Peyer's patch (tissue), 4 donors: ENCODE measurements at regions not wholly inside any gene's neighbourhood (a gene's known extent, or its start where the extent isn't known, plus 50 kb on each side); places are given as distances from the start of the nearest gene placed in this dataset.
"Not testable (repeated sequence)": the region's sequence is repeated elsewhere in the genome, so short reads cannot be mapped to it uniquely, and the experiment has no call there.

Experiments
- DNase-seq, 3 donors: peaks; one replicate each; pipeline ENCODE4 v3.0.0-alpha.2; 2017 to 2019
- H3K27ac ChIP-seq, 4 donors: fragments of 200-600 bp; sonication (generic); one replicate each; pipeline ENCODE4 v1.5.1; 2016 to 2019
- H3K27me3 ChIP-seq, 2 donors: fragments of 200-600 bp; sonication (generic); one replicate each; pipeline ENCODE4 v1.5.1; 2019
- H3K36me3 ChIP-seq, 3 donors: fragments of 200-600 bp; sonication (generic); one replicate each; pipeline ENCODE4 v1.5.1; 2016 to 2019
- H3K4me1 ChIP-seq, 4 donors: fragments of 200-600 bp; sonication (generic); one replicate each; pipeline ENCODE4 v1.5.1; 2016 to 2019
- H3K4me3 ChIP-seq, 4 donors: fragments of 200-600 bp; sonication (generic); 1 replicate in 3 of 4; 2 replicates in 1 of 4; pipeline ENCODE4 v1.5.1; 2016 to 2019; ENCODE audit warnings: mild to moderate bottlenecking in 1 of 4
- H3K9me3 ChIP-seq, 4 donors: fragments of 200-600 bp; sonication (generic); one replicate each; pipeline ENCODE4 v1.5.1; 2016 to 2019; ENCODE audit warnings: mild to moderate bottlenecking in 1 of 4
- POLR2A ChIP-seq, 2 donors: fragments of 450-650 bp; IDR thresholded peaks; one replicate each; pipeline ENCODE4 v1.5.1; 2017; ENCODE audit warnings: antibody characterized with exemption in 2 of 2, mild to moderate bottlenecking in 2 of 2, moderate library complexity in 2 of 2
- TF ChIP-seq, protein P1 (sequence below), 6 experiments: fragments of 450-650 bp in 4 of 6; fragments of 200-600 bp in 2 of 6; sonication (generic) in 1 of 6; IDR thresholded peaks; one replicate each; pipeline ENCODE4 v1.5.1; 2017 to 2019; ENCODE audit warnings: antibody characterized with exemption in 6 of 6, mild to moderate bottlenecking in 3 of 6, moderate library complexity in 1 of 6

- H3K27me3 ChIP-seq, result no peaks in the 10 kb centered on the region
- TF ChIP-seq POLR2A (IDR thresholded peaks at IDR 0.05), result no peak
- TF ChIP-seq, protein P1, sequence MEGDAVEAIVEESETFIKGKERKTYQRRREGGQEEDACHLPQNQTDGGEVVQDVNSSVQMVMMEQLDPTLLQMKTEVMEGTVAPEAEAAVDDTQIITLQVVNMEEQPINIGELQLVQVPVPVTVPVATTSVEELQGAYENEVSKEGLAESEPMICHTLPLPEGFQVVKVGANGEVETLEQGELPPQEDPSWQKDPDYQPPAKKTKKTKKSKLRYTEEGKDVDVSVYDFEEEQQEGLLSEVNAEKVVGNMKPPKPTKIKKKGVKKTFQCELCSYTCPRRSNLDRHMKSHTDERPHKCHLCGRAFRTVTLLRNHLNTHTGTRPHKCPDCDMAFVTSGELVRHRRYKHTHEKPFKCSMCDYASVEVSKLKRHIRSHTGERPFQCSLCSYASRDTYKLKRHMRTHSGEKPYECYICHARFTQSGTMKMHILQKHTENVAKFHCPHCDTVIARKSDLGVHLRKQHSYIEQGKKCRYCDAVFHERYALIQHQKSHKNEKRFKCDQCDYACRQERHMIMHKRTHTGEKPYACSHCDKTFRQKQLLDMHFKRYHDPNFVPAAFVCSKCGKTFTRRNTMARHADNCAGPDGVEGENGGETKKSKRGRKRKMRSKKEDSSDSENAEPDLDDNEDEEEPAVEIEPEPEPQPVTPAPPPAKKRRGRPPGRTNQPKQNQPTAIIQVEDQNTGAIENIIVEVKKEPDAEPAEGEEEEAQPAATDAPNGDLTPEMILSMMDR (IDR thresholded peaks at IDR 0.05), result no peak
- no peaks in the 10 kb centered on the region for H3K4me1 ChIP-seq
- DNase-seq, result no peak
- H3K9me3 ChIP-seq, result no peaks in the 10 kb centered on the region
- H3K36me3 ChIP-seq, result no peaks in the 10 kb centered on the region
- H3K27ac ChIP-seq, result no peak overlapping the region
- H3K4me3 ChIP-seq, result no peak overlapping the region
Measured at GRCh38 chr5:40202814-40203440, 476.8 kb upstream of the PTGER4 start.

DNA sequence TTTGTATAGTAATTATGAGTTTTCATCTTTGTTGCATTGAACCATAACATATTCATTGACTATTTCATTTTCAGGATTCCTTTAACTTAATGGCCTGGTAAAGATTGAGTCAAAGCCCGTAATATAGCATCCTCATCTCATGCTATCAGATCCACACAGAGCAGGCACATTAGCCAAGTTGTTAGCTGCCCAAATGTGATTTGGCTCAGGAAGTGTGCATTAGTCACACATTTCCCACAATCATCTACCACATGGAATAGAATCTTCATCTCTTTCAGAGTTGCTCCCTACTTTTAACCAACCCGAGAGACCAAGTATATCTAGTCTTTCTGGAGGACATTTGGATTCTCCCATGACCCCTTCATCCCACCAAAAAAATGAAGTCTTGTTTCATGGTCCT, 481.0 kb upstream of the PTGER4 start:
- no peak for TF ChIP-seq POLR2A (IDR thresholded peaks at IDR 0.05)
- TF ChIP-seq, protein P1 (IDR thresholded peaks at IDR 0.05), result no peak
- no peak for DNase-seq
- no peaks in the 10 kb centered on the region for H3K36me3 ChIP-seq
- H3K9me3 ChIP-seq, result no peaks in the 10 kb centered on the region
- no peaks in the 10 kb centered on the region for H3K27me3 ChIP-seq
- H3K27ac ChIP-seq, result no peak overlapping the region
- no peaks in the 10 kb centered on the region for H3K4me1 ChIP-seq
- H3K4me3 ChIP-seq, result no peak overlapping the region

DNA sequence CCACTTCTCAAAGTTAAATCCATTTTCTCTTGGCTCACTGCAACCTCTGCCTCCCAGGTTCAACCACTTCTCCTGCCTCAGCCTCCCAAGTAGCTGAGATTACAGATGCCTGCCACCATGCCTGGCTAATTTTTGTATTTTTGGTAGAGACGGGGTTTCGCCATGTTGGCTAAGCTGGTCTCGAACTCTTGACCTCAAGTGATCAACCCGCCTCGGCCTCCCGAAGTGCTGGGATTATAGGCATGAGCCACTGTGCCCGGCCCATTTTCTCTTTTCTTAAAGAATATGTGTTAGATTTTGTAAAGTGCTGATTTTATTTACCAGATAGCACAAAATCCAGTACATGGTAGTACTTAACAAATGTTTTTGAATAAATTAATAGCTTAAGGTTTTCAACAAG, 484.1 kb upstream of the PTGER4 start:
- not testable (repeated sequence) for H3K27ac ChIP-seq, H3K4me1 ChIP-seq, H3K27me3 ChIP-seq

DNA sequence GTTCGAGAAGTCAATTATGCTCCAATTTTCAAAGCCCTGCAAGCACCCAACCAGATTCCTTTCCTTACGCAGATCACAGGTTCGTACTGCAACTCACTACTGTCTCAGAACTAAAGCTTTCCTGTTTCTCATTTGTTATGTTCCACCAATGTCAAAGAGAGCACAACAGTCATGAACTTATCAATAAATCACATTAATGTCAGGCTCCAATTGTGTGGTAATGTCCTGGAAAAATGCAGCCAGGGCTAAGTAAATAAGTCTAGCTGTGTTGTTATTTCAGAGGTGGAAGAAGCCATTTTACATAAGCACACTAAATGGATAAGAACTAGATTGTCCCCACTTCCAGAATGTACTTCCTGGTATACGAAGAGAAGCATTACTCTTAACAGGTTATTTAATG, 488.6 kb upstream of the PTGER4 start:
- Histone ChIP-seq H3K27ac (no peak overlapping the region), H3K27me3 (no peaks in the 10 kb centered on the region), H3K9me3 (no peaks in the 10 kb centered on the region), H3K4me1 (no peaks in the 10 kb centered on the region), H3K4me3 (no peak overlapping the region), H3K36me3 (no peaks in the 10 kb centered on the region)
- DNase-seq, result no peak
- TF ChIP-seq, protein P1 (IDR thresholded peaks at IDR 0.05), result no peak
- no peak for TF ChIP-seq POLR2A (IDR thresholded peaks at IDR 0.05)

More for the DNA sequence above, 484.1 kb upstream of the PTGER4 start:
- H3K4me3 ChIP-seq, DNase-seq, H3K36me3 ChIP-seq, H3K9me3 ChIP-seq: not testable (repeated sequence)

GRCh38 chr5:40172721-40173120, 507.0 kb upstream of the PTGER4 start:
- no peaks in the 10 kb centered on the region for H3K4me1 ChIP-seq
- no peak overlapping the region for H3K27ac ChIP-seq
- H3K36me3 ChIP-seq, result no peaks in the 10 kb centered on the region
- DNase-seq, result no peak
- no peaks in the 10 kb centered on the region for H3K27me3 ChIP-seq
- TF ChIP-seq, protein P1 (IDR thresholded peaks at IDR 0.05), result no peak
- TF ChIP-seq POLR2A (IDR thresholded peaks at IDR 0.05), result no peak
- H3K9me3 ChIP-seq, result peaks cover 0 to 9% (median 0%) of the 10 kb centered on the region in 4 donors
- H3K4me3 ChIP-seq, result no peak overlapping the region

- Histone ChIP-seq H3K27me3 (no peaks in the 10 kb centered on the region), H3K4me3 (no peak overlapping the region), H3K4me1 (no peaks in the 10 kb centered on the region), H3K27ac (no peak overlapping the region), H3K36me3 (no peaks in the 10 kb centered on the region), H3K9me3 (peaks cover 0 to 5% (median 0%) of the 10 kb centered on the region in 4 donors)
- TF ChIP-seq, protein P1 (IDR thresholded peaks at IDR 0.05), result no peak
- no peak for TF ChIP-seq POLR2A (IDR thresholded peaks at IDR 0.05)
- no peak for DNase-seq
Measured at GRCh38 chr5:40171971-40172370, 507.7 kb upstream of the PTGER4 start.
